HUES64 (cell line): ENCODE measurements at regions not wholly inside any gene's neighbourhood (a gene's known extent, or its start where the extent isn't known, plus 50 kb on each side); places are given as distances from the start of the nearest gene placed in this dataset.
"Not testable (repeated sequence)": the region's sequence is repeated elsewhere in the genome, so short reads cannot be mapped to it uniquely, and the experiment has no call there.

Experiments used
- H3K27ac ChIP-seq: 2 replicates; pipeline ENCODE4 v1.7.0; 2013; ENCODE audit warnings: low read depth, low read length, inconsistent platforms
- H3K27me3 ChIP-seq: 2 replicates; pipeline ENCODE4 v1.6.1; 2013; ENCODE audit warnings: mild to moderate bottlenecking, low read length; ENCODE audit not compliant: insufficient read depth
- H3K36me3 ChIP-seq: 2 replicates; pipeline ENCODE4 v1.6.1; 2013; ENCODE audit warnings: mild to moderate bottlenecking, low read length; ENCODE audit not compliant: insufficient read depth
- H3K4me1 ChIP-seq: 2 replicates; pipeline ENCODE4 v1.6.1; 2013; ENCODE audit warnings: mild to moderate bottlenecking, low read length, moderate library complexity; ENCODE audit not compliant: insufficient read depth
- H3K4me3 ChIP-seq: 2 replicates; pipeline ENCODE4 v1.5.1; 2013; ENCODE audit warnings: mild to moderate bottlenecking, low read length, moderate library complexity
- H3K9ac ChIP-seq: 2 replicates; pipeline ENCODE4 v1.6.1; 2013; ENCODE audit warnings: mild to moderate bottlenecking, low read depth, low read length
- H3K9me3 ChIP-seq: 2 replicates; pipeline ENCODE4 v1.6.1; 2013; ENCODE audit warnings: low read depth, low read length; ENCODE audit not compliant: insufficient read depth
- WGBS: fragments of 150-250, 120-280 bp; methylation state at CpG from one replicate; pipeline ENCODE4 v1.1.7; 2013; ENCODE audit warnings: missing lambda C conversion rate; 5-methylcytosine and 5-hydroxymethylcytosine counted together

DNA sequence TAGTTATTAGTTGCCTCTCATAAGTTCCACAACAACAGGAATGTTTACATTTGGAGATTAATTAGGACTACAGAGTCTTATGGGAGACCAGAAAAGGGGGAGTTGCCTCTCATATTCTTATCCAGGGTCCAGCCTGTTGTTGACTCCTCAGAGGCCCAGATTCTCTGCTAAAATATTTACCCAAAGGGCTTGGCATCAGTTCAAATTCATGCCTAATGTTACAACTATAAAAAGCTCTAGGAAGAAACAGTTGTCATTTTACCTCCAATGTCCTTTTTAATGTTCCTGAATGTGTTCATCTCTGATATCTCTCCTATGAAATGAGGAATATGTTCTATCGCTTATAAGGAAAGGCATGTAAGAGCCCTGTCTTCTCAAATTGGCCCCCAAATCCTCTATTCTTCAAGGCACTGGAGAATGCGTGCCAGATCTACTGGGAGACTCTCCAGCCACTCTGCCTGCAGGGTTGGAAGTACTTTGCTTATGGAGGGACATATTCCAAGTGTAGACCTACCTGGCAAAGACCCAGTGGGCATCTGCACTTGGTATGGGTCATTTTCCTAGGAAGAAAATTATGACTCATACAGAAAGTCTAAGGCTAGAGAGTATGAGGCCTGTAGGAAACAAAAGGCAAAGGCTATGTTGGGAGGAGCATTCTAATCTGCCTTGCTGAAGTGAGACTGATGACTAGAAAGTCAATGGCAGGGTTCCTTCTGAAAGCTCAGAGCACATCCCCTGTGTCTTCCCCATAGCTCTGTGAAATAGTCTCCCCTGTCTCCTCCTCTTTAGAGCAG, 192.6 kb downstream of the ESM1 start:
- Histone ChIP-seq H3K27ac (no peak overlapping the region), H3K4me3 (no peak overlapping the region), H3K9me3 (no peaks in the 10 kb centered on the region), H3K36me3 (no peaks in the 10 kb centered on the region), H3K9ac (no peak overlapping the region), H3K4me1 (no peaks in the 10 kb centered on the region), H3K27me3 (no peaks in the 10 kb centered on the region)
- 93% methylated on average over 2 of the region's 2 CpGs for WGBS

DNA sequence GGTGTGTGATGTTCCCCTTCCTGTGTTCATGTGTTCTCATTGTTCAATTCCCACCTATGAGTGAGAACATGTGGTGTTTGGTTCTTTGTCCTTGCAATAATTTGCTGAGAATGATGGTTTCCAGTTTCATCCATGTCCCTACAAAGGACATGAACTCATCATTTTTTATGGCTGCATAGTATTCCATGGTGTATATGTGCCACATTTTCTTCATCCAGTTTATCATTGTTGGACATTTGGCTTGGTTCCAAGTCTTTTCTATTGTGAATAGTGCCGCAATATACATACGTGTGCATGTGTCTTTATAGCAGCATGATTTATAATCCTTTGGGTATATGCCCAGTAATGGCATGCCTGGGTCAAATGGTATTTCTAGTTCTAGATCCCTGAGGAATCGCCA, 197.5 kb downstream of the ESM1 start:
- WGBS: 49% methylated on average over 2 of the region's 3 CpGs
- not testable (repeated sequence) for H3K27me3 ChIP-seq, H3K4me3 ChIP-seq, H3K9me3 ChIP-seq, H3K9ac ChIP-seq, H3K36me3 ChIP-seq, H3K4me1 ChIP-seq, H3K27ac ChIP-seq

DNA sequence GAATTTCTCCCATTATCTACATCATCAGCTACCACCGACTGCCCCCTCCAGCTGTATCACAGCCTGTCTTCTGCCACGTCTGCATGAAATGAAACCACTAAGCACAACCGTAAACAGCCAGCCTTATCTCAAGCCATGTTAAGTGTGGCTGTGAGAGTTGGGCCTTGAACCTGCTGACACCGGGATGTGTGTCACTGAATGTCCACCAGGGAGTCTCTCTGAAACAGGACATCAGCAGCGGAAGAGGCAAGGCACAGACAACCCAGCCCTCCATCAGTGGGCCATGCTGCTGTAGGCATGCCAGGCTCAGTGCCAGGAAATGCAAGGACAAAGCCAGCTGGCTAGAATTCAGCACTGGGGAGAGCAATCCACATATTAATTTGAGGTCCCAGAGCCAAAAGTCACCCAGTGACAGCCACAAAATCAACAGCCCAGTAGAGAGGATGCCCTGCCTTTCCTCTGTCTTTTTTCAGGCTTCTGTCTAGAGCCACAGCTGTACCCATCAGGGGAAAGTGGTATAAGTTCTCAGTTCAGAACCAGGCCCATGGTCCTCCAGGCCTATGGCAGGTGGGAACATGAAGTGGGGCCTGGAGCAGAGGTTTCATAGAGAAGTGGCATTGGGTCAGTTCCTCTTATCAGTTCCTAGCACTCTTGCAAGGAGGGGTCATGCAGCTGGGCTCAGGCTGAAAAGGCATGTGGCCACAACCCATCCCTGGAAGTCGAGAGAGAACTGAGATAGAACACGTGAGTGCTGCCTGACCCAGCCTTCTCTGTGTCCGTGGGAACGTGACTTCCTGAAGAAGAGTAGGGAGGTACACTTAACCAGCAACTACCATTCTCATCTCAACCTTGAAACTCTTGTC, 199.4 kb downstream of the ESM1 start:
- Histone ChIP-seq H3K9me3 (no peaks in the 10 kb centered on the region; the same call in 1 of the 2 replicates), H3K4me3 (no peak overlapping the region), H3K4me1 (no peaks in the 10 kb centered on the region), H3K9ac (no peak overlapping the region), H3K36me3 (no peaks in the 10 kb centered on the region), H3K27me3 (no peaks in the 10 kb centered on the region), H3K27ac (no peak overlapping the region)
- WGBS: 87% methylated on average over 8 of the region's 9 CpGs

DNA sequence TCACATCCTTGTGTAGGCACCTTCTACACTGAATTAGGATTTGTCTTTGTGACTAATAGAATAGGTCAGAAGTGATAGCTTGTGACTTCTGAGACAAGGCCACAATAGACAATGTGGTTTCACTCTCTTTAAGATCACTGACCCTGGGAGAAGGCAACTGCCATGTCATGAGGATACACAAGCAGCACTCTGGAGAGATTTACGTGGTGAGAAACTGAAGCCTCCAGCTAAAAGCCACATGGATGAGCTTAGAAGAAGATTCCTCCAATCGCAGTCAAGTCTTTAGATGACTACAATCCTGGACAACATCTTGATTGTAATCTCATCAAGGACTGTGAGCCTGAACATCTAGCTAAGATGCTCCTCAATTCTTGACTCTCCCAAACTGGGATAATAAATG, 206.6 kb downstream of the ESM1 start:
- no peak overlapping the region for H3K9ac ChIP-seq
- WGBS: 93% methylated on average over 2 of the region's 2 CpGs
- no peaks in the 10 kb centered on the region for H3K36me3 ChIP-seq
- H3K4me3 ChIP-seq: no peak overlapping the region
- H3K4me1 ChIP-seq: no peaks in the 10 kb centered on the region
- no peaks in the 10 kb centered on the region; the same call in 1 of the 2 replicates for H3K9me3 ChIP-seq
- H3K27me3 ChIP-seq: no peaks in the 10 kb centered on the region
- H3K27ac ChIP-seq: no peak overlapping the region

DNA sequence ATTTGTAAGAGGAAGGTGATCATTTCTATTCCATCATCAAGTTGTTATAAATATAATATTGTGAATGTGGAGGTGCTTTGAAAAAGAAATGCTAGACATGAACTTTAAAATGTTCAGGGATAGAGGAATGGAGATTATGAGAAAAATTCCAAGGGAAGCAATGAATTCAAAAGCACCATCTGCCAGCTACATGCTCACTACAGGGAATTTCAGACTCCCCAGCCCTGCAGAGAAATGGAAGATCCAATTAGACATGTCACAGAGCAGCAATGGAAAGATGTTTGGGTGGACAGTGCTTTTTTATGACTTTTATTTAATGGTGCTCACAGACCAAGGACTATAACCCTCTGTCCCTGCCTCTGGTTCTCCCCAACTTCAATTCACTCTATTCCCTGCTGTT, 209.7 kb downstream of the ESM1 start:
- H3K27ac ChIP-seq: no peak overlapping the region
- H3K9me3 ChIP-seq: no peaks in the 10 kb centered on the region
- no peaks in the 10 kb centered on the region for H3K4me1 ChIP-seq
- H3K4me3 ChIP-seq: no peak overlapping the region
- H3K9ac ChIP-seq: no peak overlapping the region
- H3K36me3 ChIP-seq: no peaks in the 10 kb centered on the region
- H3K27me3 ChIP-seq: no peaks in the 10 kb centered on the region

DNA sequence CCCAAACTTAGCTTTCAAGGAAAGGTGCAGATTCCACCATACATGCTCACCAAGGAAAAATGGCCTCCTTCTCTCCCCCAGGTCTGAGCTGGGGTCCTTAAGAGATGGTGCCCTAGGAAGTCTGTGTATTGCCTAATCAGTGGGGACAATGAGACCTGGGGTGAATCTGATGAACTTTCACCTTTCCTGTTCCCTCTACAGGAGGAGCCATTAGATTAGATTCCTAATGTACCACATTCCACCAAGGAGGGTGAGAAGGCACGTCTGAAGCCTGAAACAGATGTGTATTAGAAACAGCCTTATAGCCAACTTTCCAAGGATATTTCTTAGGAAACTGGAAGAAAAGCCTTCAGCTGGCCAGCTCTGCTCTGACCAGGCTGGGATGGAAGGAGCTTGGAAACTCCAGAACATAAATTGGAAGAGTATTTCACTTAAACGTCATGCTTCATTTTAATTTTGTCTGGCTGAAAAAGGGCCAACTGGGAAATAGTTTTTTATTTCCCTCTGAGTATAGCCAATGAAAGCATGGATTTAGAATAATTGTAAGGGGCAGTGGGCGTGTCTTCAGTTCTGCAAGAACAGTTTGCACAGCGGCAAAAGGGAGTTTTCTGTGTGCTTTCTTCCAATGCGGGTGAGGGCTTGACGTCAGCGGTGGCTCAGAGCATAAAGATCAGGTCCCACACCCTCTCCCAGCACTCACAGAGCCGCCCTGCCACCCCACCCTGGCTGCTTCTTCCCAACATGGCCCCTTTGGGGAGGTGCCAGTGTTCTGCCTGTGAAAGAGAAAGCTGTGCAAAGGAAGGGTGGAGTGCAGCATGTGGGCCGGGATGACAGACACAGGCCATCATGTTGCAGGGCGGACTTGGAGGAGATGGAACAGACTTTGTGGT, 210.9 kb downstream of the ESM1 start:
- no peaks in the 10 kb centered on the region for H3K9me3 ChIP-seq
- no peaks in the 10 kb centered on the region for H3K27me3 ChIP-seq
- H3K4me1 ChIP-seq: no peaks in the 10 kb centered on the region
- WGBS: 93% methylated on average over 10 of the region's 10 CpGs
- no peak overlapping the region for H3K27ac ChIP-seq
- no peak overlapping the region for H3K4me3 ChIP-seq
- no peaks in the 10 kb centered on the region for H3K36me3 ChIP-seq
- no peak overlapping the region for H3K9ac ChIP-seq

DNA sequence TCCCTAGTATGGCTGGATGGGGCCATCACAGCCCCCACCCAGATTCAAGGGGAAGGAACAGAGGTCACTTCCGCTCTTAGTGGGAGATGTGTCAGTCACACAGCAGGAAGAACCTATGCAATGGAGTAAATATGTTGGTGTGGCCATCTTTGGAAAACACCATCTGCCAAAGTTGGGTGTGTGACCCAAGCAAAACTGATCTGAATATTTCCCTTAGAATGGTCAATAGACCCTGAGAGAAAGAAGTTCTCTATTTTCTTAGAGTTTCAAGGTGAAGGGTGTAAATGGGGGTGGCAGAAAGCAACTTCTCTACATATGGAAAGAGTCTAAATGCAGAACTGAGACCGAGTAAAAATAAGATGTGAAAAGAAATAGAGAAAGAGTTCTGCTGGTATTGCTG, 212.7 kb downstream of the ESM1 start:
- no peak overlapping the region for H3K9ac ChIP-seq
- no peaks in the 10 kb centered on the region for H3K4me1 ChIP-seq
- H3K4me3 ChIP-seq: no peak overlapping the region
- H3K9me3 ChIP-seq: no peaks in the 10 kb centered on the region
- H3K27ac ChIP-seq: no peak overlapping the region
- H3K27me3 ChIP-seq: no peaks in the 10 kb centered on the region
- WGBS: 100% methylated on average over 2 of the region's 2 CpGs
- H3K36me3 ChIP-seq: no peaks in the 10 kb centered on the region

DNA sequence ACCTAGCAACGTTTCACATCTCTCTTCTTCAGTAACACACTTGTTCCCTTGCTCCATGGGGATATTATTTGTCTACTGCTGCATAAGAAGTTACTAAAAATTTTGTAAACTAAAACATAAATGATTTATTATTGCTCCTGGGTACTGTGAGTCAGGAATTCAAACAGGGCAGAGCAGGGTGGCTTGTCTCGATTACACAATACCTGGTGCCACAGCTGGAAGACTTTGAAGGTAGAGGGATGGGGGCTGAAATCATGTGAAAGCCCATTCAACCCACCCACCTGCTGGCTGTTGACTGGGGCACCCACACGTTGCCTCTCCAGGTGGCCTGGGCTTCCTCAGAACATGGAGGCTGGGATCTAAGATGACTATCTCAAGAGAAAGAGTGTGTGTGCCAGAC, 213.2 kb downstream of the ESM1 start:
- H3K9ac ChIP-seq: no peak overlapping the region
- WGBS: 93% methylated on average over 3 of the region's 3 CpGs
- H3K9me3 ChIP-seq: no peaks in the 10 kb centered on the region
- H3K4me1 ChIP-seq: no peaks in the 10 kb centered on the region
- no peaks in the 10 kb centered on the region for H3K36me3 ChIP-seq
- no peak overlapping the region for H3K27ac ChIP-seq
- H3K27me3 ChIP-seq: no peaks in the 10 kb centered on the region
- H3K4me3 ChIP-seq: no peak overlapping the region

DNA sequence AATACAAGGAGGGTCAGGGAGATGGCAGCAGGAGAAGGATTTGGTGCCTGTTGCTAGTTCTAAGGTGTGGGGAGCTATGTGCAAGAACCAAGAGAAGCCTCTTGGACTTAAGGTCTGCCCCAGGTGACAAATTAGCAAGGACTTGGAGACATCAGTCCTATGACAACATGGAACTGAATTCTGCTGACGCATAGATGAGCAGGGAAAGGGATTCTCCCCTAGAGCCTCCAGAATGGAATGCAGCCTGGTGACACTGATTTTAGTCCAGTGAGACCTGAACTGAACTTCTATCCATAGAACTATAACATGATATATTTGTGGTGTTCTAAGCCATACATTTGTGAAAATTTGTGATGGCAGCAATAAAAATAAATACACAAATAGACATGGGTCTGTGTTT, 215.6 kb downstream of the ESM1 start:
- Histone ChIP-seq H3K27me3 (no peaks in the 10 kb centered on the region), H3K9ac (no peak overlapping the region), H3K4me1 (no peaks in the 10 kb centered on the region), H3K4me3 (no peak overlapping the region), H3K9me3 (no peaks in the 10 kb centered on the region), H3K27ac (no peak overlapping the region), H3K36me3 (no peaks in the 10 kb centered on the region)
- WGBS: 97% methylated on average over 1 of the region's 1 CpG

DNA sequence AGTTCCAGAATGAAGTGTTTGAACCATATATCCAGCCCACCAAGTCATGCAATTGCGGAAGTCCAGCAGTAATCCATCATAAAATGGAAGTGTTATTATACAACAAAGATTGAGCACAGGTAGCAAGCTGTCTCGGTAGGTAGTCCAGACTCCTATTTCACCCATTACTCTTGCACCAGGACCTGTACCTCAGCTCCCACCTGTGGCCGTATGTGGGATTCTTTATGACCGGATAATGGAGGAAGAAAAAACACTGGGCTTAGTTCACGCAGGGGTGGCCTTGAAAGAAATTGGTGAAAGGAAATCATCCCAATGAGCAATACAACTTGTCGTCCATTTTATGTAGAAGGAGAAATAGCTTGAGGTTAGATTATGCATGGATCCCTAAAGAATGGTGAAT, 216.3 kb downstream of the ESM1 start:
- Histone ChIP-seq H3K4me3 (no peak overlapping the region), H3K27ac (no peak overlapping the region), H3K9ac (no peak overlapping the region), H3K4me1 (no peaks in the 10 kb centered on the region), H3K9me3 (no peaks in the 10 kb centered on the region), H3K27me3 (no peaks in the 10 kb centered on the region), H3K36me3 (no peaks in the 10 kb centered on the region)
- 86% methylated on average over 6 of the region's 6 CpGs for WGBS

DNA sequence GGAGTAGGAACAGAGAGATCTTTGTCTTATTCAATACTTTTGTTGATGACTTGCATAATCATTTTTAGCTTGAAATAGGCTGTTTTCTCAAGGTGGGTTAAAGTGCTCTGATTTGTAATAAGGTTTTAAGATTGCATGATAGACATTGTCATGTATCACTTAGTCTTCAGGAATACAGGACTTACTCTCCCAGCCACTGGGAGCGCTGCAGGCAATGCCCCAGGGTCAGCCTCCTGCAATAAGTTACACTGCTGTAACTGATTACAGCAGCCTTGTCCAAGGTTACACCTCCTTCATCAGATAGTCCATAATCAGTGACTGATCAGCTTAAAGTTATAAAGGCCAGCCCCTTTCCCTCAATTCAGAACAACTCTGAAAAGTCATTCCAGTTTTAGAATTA, 218.6 kb downstream of the ESM1 start:
- WGBS: 90% methylated on average over 1 of the region's 1 CpG
- no peaks in the 10 kb centered on the region for H3K36me3 ChIP-seq
- no peak overlapping the region for H3K4me3 ChIP-seq
- H3K9ac ChIP-seq: no peak overlapping the region
- no peaks in the 10 kb centered on the region for H3K9me3 ChIP-seq
- H3K27me3 ChIP-seq: no peaks in the 10 kb centered on the region
- no peaks in the 10 kb centered on the region for H3K4me1 ChIP-seq
- no peak overlapping the region for H3K27ac ChIP-seq
